Heart right ventricle (tissue), 16 donors: ENCODE measurements at regions not wholly inside any gene's neighbourhood (a gene's known extent, or its start where the extent isn't known, plus 50 kb on each side); places are given as distances from the start of the nearest gene placed in this dataset.

Experiments used
- ATAC-seq, 8 donors: fragments of 200-7000 bp; cut with Tn5 transposase; one replicate each; pipeline ENCODE4 v1.9.1; 2020; ENCODE audit warnings: mild to moderate bottlenecking in 8 of 8, moderate library complexity in 8 of 8, moderate number of reproducible peaks in 1 of 8
- DNase-seq, 2 donors: peaks; one replicate each; pipeline ENCODE4 v3.0.0-alpha.2; 2020
- H3K27ac ChIP-seq, 10 donors: fragments of 200-600 bp; sonication (generic) in 2 of 10; one replicate each; pipeline versions ENCODE4 v1.5.0 to v1.8.0; 2020 to 2022; ENCODE audit warnings: mild to moderate bottlenecking in 3 of 10
- H3K27me3 ChIP-seq, 7 donors: fragments of 200-600 bp; one replicate each; pipeline ENCODE4 v1.8.0; 2021 to 2022; ENCODE audit warnings: mild to moderate bottlenecking in 2 of 7
- H3K36me3 ChIP-seq, 9 donors: fragments of 200-600 bp; sonication (generic) in 1 of 9; one replicate each; pipeline versions ENCODE4 v1.5.0 to v1.8.0; 2020 to 2022; ENCODE audit warnings: mild to moderate bottlenecking in 2 of 9
- H3K4me1 ChIP-seq, 9 donors: fragments of 200-600 bp; sonication (generic) in 1 of 9; one replicate each; pipeline versions ENCODE4 v1.5.0 to v1.8.0; 2020 to 2022; ENCODE audit warnings: mild to moderate bottlenecking in 4 of 9
- H3K4me3 ChIP-seq, 10 donors: fragments of 200-600 bp; sonication (generic) in 2 of 10; one replicate each; pipeline versions ENCODE4 v1.5.0 to v1.8.0; 2020 to 2022; ENCODE audit warnings: mild to moderate bottlenecking in 7 of 10, moderate library complexity in 2 of 10
- H3K9me3 ChIP-seq, 11 donors: fragments of 200-600 bp in 10 of 11; sonication (generic) in 2 of 11; one replicate each; pipeline versions ENCODE4 v1.5.0 to v1.8.0; 2013 to 2022; ENCODE audit warnings: mild to moderate bottlenecking in 2 of 11, control low read depth in 1 of 11, moderate library complexity in 1 of 11
- WGBS, 2 donors: extraction: QIAGEN DNeasy Blood & Tissue Kit; methylation state at CpG; one replicate each; pipeline ENCODE4 v1.1.7; 2013; ENCODE audit warnings: inconsistent platforms in 1 of 2; 5-methylcytosine and 5-hydroxymethylcytosine counted together
- intact Hi-C, 10 donors: fragments of 100-400 bp; cut with DNase I; formaldehyde crosslinking; loops; one replicate each; pipeline versions ENCODE4 v1.11.1 to v1.14.2; 2022
- TF ChIP-seq, protein P1 (sequence below), 9 donors: fragments of 200-600 bp; sonication (generic) in 2 of 9; IDR thresholded peaks; one replicate each; pipeline versions ENCODE4 v1.5.0 to v1.8.0; 2021 to 2022; ENCODE audit warnings: antibody characterized with exemption in 9 of 9, mild to moderate bottlenecking in 5 of 9, moderate library complexity in 1 of 9
- donor health status: Arrhythmogenic right ventricular cardiomyopathy.
- donor health status: ischemic (EF 13 %, LVEDD 7.1; RV severe dilation, severe dysfunction).
- donor health status: healthy with polysubstance abuse.
- donor health status: DM: no; HTN: yes; CAD: no.
- donor health status: DM: no; HTN: no; CAD: no.
- donor health status: ischemic (EF 25% LVEDD 6.9; RV normal size, moderate dysfunction).
- donor health status: ischemic (EF 25% LVEDD 5.7; RV mildly dilated, moderate dysfunction).
- donor health status: healthy.
- donor health status: DM: yes; HTN: yes; CAD: no.
- donor health status: Ischemic cardiomyopathy.
- donor health status: ischemic (EF 35%, LVEDD 5.7; RV mildly dilated, moderate dysfunction).
- donor health status: nonischemic (EF 11% LVEDD 7.7; RV severe dilation, severe dysfunction).
- donor health status: DM: yes; HTN: yes; CAD: no.
- donor health status: PGD.
- donor health status: ischemic (EF 29% LVEDD 5.4; RV normal size, mild dysfunction).
- donor health status: nonischemic (EF 23%, LVEDD 6.1; RV moderate dilation, normal function).

DNA sequence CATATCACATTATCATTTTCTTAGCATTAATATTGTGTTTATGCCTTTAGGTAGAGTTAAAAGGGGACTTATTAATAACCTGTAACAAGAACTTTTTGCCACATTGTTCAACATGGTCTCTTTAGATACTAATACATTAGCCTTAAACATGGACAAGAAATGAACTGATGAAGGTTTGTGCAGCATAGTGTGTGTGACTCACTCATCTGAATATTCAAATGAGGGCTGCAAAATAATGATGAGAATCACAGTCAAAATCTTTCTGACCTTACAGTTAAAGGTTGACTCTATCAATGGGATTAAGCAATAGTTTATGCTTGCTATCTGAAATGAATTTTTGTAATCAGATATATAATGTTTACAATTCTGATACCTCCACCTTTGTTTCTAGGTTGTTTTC lies 1189.3 kb upstream of the CITED2 start:
- no peak overlapping the region for H3K27ac ChIP-seq
- no peak for DNase-seq
- H3K4me3 ChIP-seq: no peak overlapping the region
- no peaks in the 10 kb centered on the region for H3K36me3 ChIP-seq
- no peaks in the 10 kb centered on the region for H3K27me3 ChIP-seq
- intact Hi-C loops: no loop called here
- no peaks in the 10 kb centered on the region for H3K9me3 ChIP-seq
- TF ChIP-seq, protein P1, sequence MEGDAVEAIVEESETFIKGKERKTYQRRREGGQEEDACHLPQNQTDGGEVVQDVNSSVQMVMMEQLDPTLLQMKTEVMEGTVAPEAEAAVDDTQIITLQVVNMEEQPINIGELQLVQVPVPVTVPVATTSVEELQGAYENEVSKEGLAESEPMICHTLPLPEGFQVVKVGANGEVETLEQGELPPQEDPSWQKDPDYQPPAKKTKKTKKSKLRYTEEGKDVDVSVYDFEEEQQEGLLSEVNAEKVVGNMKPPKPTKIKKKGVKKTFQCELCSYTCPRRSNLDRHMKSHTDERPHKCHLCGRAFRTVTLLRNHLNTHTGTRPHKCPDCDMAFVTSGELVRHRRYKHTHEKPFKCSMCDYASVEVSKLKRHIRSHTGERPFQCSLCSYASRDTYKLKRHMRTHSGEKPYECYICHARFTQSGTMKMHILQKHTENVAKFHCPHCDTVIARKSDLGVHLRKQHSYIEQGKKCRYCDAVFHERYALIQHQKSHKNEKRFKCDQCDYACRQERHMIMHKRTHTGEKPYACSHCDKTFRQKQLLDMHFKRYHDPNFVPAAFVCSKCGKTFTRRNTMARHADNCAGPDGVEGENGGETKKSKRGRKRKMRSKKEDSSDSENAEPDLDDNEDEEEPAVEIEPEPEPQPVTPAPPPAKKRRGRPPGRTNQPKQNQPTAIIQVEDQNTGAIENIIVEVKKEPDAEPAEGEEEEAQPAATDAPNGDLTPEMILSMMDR (IDR thresholded peaks at IDR 0.05): no peak
- no peak for ATAC-seq
- H3K4me1 ChIP-seq: peaks cover 0 to 23% (median 13%) of the 10 kb centered on the region in 9 donors

DNA sequence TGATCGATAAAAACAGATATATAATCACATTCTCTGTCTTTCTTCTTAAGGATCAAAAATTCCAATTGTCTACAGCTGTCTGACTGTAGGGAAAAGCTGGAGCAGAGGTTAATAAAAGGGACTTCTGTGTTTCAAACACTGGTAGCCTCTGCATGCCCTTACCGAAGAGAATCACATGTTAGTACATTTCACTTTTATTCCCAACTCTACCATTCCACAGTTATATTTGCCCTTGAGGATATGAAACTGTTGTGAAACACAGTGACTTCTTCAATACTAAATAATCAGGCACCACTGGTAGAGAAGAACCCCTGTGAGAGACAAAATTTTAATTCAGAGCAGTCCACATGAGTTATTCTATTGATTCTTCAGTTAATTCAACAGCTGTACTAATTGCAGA lies 1187.3 kb upstream of the CITED2 start:
- H3K4me1 ChIP-seq: peaks cover 0 to 13% (median 5%) of the 10 kb centered on the region in 9 donors
- TF ChIP-seq, protein P1 (IDR thresholded peaks at IDR 0.05): no peak
- intact Hi-C loops: no loop called here
- H3K9me3 ChIP-seq: no peaks in the 10 kb centered on the region
- DNase-seq (no peak), ATAC-seq (no peak)
- H3K27ac ChIP-seq: no peak overlapping the region
- WGBS, 2 donors: 90 to 99% methylated on average over 2 of the region's 2 CpGs
- no peaks in the 10 kb centered on the region for H3K27me3 ChIP-seq
- H3K36me3 ChIP-seq: no peaks in the 10 kb centered on the region
- no peak overlapping the region for H3K4me3 ChIP-seq

DNA sequence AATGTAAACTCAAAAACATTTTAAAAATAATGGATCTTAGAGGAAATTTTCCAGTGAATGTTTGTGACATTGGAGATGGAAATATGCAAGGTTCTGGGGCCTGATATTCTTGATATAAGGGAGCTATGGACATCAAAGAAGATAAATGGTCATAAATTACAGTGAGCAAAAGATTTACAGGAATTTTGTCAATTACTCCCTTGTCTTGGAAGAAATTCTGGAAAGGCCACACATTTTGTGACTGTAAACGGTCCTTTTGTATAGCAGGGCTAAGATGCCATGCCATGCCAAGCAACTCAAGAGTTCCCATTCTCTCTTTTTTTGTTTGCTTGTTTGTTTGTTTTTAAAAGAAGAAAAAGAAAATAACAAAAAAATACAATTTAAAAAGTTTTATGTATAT lies 1186.2 kb upstream of the CITED2 start:
- no peak for ATAC-seq

DNA sequence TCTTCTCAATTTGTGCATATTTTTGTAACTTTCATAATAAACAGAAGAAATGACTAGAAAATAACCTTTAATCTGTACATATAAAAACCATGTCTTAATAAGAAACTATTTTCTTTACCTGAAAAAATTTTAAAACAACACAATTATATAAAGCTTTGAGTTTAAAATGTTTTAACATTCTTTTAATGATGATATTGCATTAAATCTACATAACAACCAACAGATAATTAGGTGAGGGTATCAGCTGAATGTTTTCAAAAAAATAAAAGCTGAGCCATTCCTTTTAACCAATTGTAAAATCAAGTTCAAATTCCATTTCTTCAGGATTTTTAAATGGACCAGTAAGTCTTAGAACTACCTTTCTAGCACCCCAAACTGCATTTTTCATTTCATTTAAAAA lies 1185.0 kb upstream of the CITED2 start:
- no peaks in the 10 kb centered on the region for H3K4me1 ChIP-seq
- H3K9me3 ChIP-seq: no peaks in the 10 kb centered on the region
- ATAC-seq (no peak), DNase-seq (no peak)
- H3K36me3 ChIP-seq: no peaks in the 10 kb centered on the region
- intact Hi-C loops: no loop called here
- TF ChIP-seq, protein P1 (IDR thresholded peaks at IDR 0.05): no peak
- no peak overlapping the region for H3K27ac ChIP-seq
- H3K27me3 ChIP-seq: no peaks in the 10 kb centered on the region
- H3K4me3 ChIP-seq: no peak overlapping the region

More for the DNA sequence above, 1186.2 kb upstream of the CITED2 start:
- DNase-seq: no peak
- TF ChIP-seq, protein P1 (IDR thresholded peaks at IDR 0.05): no peak
- peaks cover 0 to 3% (median 0%) of the 10 kb centered on the region in 9 donors for H3K4me1 ChIP-seq
- H3K27ac ChIP-seq: no peak overlapping the region
- no peaks in the 10 kb centered on the region for H3K36me3 ChIP-seq
- intact Hi-C loops: no loop called here
- H3K9me3 ChIP-seq: no peaks in the 10 kb centered on the region
- WGBS, 2 donors: 88 to 90% methylated on average over 1 of the region's 1 CpG
- no peaks in the 10 kb centered on the region for H3K27me3 ChIP-seq
- H3K4me3 ChIP-seq: no peak overlapping the region

DNA sequence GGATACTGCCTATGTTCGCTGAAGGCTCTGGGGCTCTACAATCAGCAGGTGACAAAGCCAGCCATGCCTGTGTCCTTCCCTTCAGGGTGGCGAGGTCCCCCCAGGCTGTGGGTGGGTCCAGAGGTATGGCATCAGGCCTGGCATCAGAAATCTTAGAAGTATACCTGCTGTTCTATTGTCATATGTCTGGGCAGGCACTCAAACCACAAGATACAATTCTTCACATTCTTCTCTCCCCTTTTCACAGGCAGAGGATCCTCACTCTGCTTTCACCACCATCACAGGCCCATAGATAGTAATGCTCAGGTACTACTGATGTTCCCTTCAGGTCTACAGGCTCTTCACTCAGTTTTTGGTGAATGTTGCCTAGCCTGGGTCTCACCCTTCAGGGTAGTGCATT lies 1180.0 kb upstream of the CITED2 start:
- no peak for ATAC-seq
- intact Hi-C loops: no loop called here
- H3K36me3 ChIP-seq: no peaks in the 10 kb centered on the region
- H3K4me3 ChIP-seq: no peak overlapping the region
- H3K27ac ChIP-seq: no peak overlapping the region
- no peaks in the 10 kb centered on the region for H3K4me1 ChIP-seq
- DNase-seq: no peak
- WGBS, 2 donors: 93 to 100% methylated on average over 2 of the region's 2 CpGs
- TF ChIP-seq, protein P1 (IDR thresholded peaks at IDR 0.05): no peak
- peaks cover 0 to 7% (median 0%) of the 10 kb centered on the region in 11 donors for H3K9me3 ChIP-seq
- no peaks in the 10 kb centered on the region for H3K27me3 ChIP-seq
